H9 (cell line): ENCODE measurements at regions not wholly inside any gene's neighbourhood (a gene's known extent, or its start where the extent isn't known, plus 50 kb on each side); places are given as distances from the start of the nearest gene placed in this dataset.

ENCODE experiments used
- DNase-seq: peaks from one replicate; pipeline ENCODE4 v3.0.0-alpha.2; 2017
- H2AFZ ChIP-seq: one replicate; pipeline ENCODE4 v1.6.1; 2013; ENCODE audit warnings: mild to moderate bottlenecking, low read length, control low read depth, moderate library complexity
- H2AK5ac ChIP-seq: 2 replicates; pipeline ENCODE4 v1.6.1; 2013; ENCODE audit warnings: low read length, control low read depth, mixed read lengths; ENCODE audit not compliant: insufficient read length
- H2BK120ac ChIP-seq: one replicate; pipeline ENCODE4 v1.6.1; 2013; ENCODE audit warnings: low read depth, mild to moderate bottlenecking, low read length, control low read depth, inconsistent platforms; ENCODE audit not compliant: poor library complexity, severe bottlenecking
- H2BK12ac ChIP-seq: 2 replicates; pipeline ENCODE4 v1.6.1; 2013; ENCODE audit warnings: low read length, control low read depth, mixed read lengths, low read depth; ENCODE audit not compliant: insufficient read length
- H2BK15ac ChIP-seq: 2 replicates; pipeline ENCODE4 v1.6.1; 2013; ENCODE audit warnings: low read depth, low read length, control low read depth
- H2BK20ac ChIP-seq: one replicate; pipeline ENCODE4 v1.6.1; 2013; ENCODE audit warnings: low read depth, mild to moderate bottlenecking, low read length, control low read depth, inconsistent platforms; ENCODE audit not compliant: poor library complexity, severe bottlenecking
- H2BK5ac ChIP-seq: 2 replicates; pipeline ENCODE4 v1.6.1; 2013; ENCODE audit warnings: low read length, control low read depth, mixed read lengths; ENCODE audit not compliant: insufficient read length
- H3K14ac ChIP-seq: 2 replicates; pipeline ENCODE4 v1.6.1; 2013; ENCODE audit warnings: low read length, control low read depth; ENCODE audit not compliant: insufficient read depth
- H3K18ac ChIP-seq: 2 replicates; pipeline ENCODE4 v1.6.1; 2013; ENCODE audit warnings: low read depth, mild to moderate bottlenecking, mixed read lengths, low read length, control low read depth; ENCODE audit not compliant: insufficient read length
- H3K23ac ChIP-seq: 2 replicates; pipeline ENCODE4 v1.6.1; 2013; ENCODE audit warnings: low read length, control low read depth, mixed read lengths, low read depth; ENCODE audit not compliant: insufficient read length
- H3K23me2 ChIP-seq: 2 replicates; pipeline ENCODE4 v1.6.1; 2013; ENCODE audit warnings: low read depth, mild to moderate bottlenecking, mixed read lengths, low read length, control low read depth; ENCODE audit not compliant: insufficient read length, poor library complexity, severe bottlenecking
- H3K27ac ChIP-seq: 2 replicates; pipeline ENCODE4 v1.5.1; 2013; ENCODE audit warnings: low read length, control low read depth, mixed read lengths, low read depth; ENCODE audit not compliant: insufficient read length
- H3K27me3 ChIP-seq: 2 replicates; pipeline ENCODE4 v1.6.1; 2013; ENCODE audit warnings: low read length, control low read depth, inconsistent platforms; ENCODE audit not compliant: insufficient read depth
- H3K4ac ChIP-seq: 2 replicates; pipeline ENCODE4 v1.6.1; 2013; ENCODE audit warnings: low read depth, mild to moderate bottlenecking, control low read depth, inconsistent platforms, low read length, moderate library complexity
- H3K4me1 ChIP-seq: 2 replicates; pipeline ENCODE4 v1.6.1; 2013; ENCODE audit warnings: low read length, control low read depth, inconsistent platforms; ENCODE audit not compliant: insufficient read depth
- H3K4me2 ChIP-seq: 2 replicates; pipeline ENCODE4 v1.6.1; 2013; ENCODE audit warnings: low read length, control low read depth, mixed read lengths; ENCODE audit not compliant: insufficient read length, insufficient read depth
- H3K56ac ChIP-seq: 2 replicates; pipeline ENCODE4 v1.6.1; 2013; ENCODE audit warnings: low read depth, mild to moderate bottlenecking, mixed read lengths, low read length, control low read depth; ENCODE audit not compliant: insufficient read length
- H3K79me1 ChIP-seq: 2 replicates; pipeline ENCODE4 v1.6.1; 2013; ENCODE audit warnings: low read depth, mild to moderate bottlenecking, moderate library complexity, low read length, control low read depth, inconsistent platforms; ENCODE audit not compliant: insufficient read depth, poor library complexity, severe bottlenecking
- H3K79me2 ChIP-seq: 2 replicates; pipeline ENCODE4 v1.6.1; 2013; ENCODE audit warnings: low read length, control low read depth, inconsistent platforms; ENCODE audit not compliant: insufficient read depth
- H3K9ac ChIP-seq: 2 replicates; pipeline ENCODE4 v1.6.1; 2013; ENCODE audit warnings: low read length, control low read depth, mixed read lengths; ENCODE audit not compliant: insufficient read length; ENCODE audit errors: extremely low read depth
- H3K9me3 ChIP-seq: one replicate; pipeline ENCODE4 v1.6.1; 2013; ENCODE audit warnings: low read depth, low read length, inconsistent platforms; ENCODE audit not compliant: control insufficient read depth
- H3T11ph ChIP-seq: one replicate; pipeline ENCODE4 v1.6.1; 2013; ENCODE audit warnings: mild to moderate bottlenecking, low read length, control low read depth, inconsistent platforms
- H4K20me1 ChIP-seq: one replicate; pipeline ENCODE4 v1.6.1; 2013; ENCODE audit not compliant: control insufficient read depth, insufficient read length, insufficient read depth
- H4K5ac ChIP-seq: 2 replicates; pipeline ENCODE4 v1.6.1; 2013; ENCODE audit warnings: low read depth, mild to moderate bottlenecking, mixed read lengths, low read length, control low read depth; ENCODE audit not compliant: insufficient read length
- H4K8ac ChIP-seq: replicated peaks from 2 replicates; pipeline ENCODE4 v1.6.1; 2013; ENCODE audit warnings: low read length, control low read depth, mixed read lengths, low read depth; ENCODE audit not compliant: insufficient read length
- H4K91ac ChIP-seq: 2 replicates; pipeline ENCODE4 v1.6.1; 2013; ENCODE audit warnings: low read depth, mild to moderate bottlenecking, moderate library complexity, mixed read lengths, low read length, control low read depth; ENCODE audit not compliant: insufficient read length
- H3K27ac Mint-ChIP-seq, 3 experiments: 2 replicates in 2 of 3; 3 replicates in 1 of 3; pipeline ENCODE4 v1.8.0; 2020 to 2021; ENCODE audit warnings: mixed read lengths in 3 of 3, mild to moderate bottlenecking in 1 of 3, moderate library complexity in 1 of 3
- H3K27me3 Mint-ChIP-seq: 2 replicates; pipeline ENCODE4 v1.8.0; 2021; ENCODE audit warnings: low read depth, mild to moderate bottlenecking, moderate library complexity, mixed read lengths
- H3K36me3 Mint-ChIP-seq, 3 experiments: 2 replicates in 2 of 3; 3 replicates in 1 of 3; pipeline ENCODE4 v1.8.0; 2020 to 2021; ENCODE audit warnings: low read depth in 3 of 3, mixed read lengths in 3 of 3; ENCODE audit not compliant: insufficient read depth in 1 of 3
- H3K4me1 Mint-ChIP-seq, 2 experiments: 2 replicates each; pipeline ENCODE4 v1.8.0; 2020; ENCODE audit warnings: mixed read lengths in 2 of 2
- H3K4me3 Mint-ChIP-seq, 2 experiments: 2 replicates in 1 of 2; 3 replicates in 1 of 2; pipeline ENCODE4 v1.8.0; 2020 to 2021; ENCODE audit warnings: mild to moderate bottlenecking in 2 of 2, mixed read lengths in 2 of 2, moderate library complexity in 1 of 2
- H3K9me3 Mint-ChIP-seq, 2 experiments: 2 replicates in 1 of 2; 3 replicates in 1 of 2; pipeline ENCODE4 v1.8.0; 2020; ENCODE audit warnings: mild to moderate bottlenecking in 2 of 2, mixed read lengths in 2 of 2, moderate library complexity in 1 of 2
- WGBS: extraction: QIAGEN DNeasy Blood & Tissue Kit; methylation state at CpG from one replicate; pipeline ENCODE4 v1.1.7; 2013; ENCODE audit warnings: missing lambda C conversion rate, low lambda C conversion rate, mixed read lengths; ENCODE audit not compliant: insufficient read length; ENCODE audit errors: extremely low coverage; 5-methylcytosine and 5-hydroxymethylcytosine counted together
- TF ChIP-seq, protein P1 (sequence below): fragments of 200-600 bp; sonication (generic); conservative IDR thresholded peaks from 3 replicates; pipeline ENCODE4 v1.8.0; 2021; ENCODE audit warnings: antibody characterized with exemption, mild to moderate bottlenecking

GRCh38 chr13:89937420-89937819 is 1410.1 kb upstream of the MIR17HG start:
- TF ChIP-seq, protein P1, sequence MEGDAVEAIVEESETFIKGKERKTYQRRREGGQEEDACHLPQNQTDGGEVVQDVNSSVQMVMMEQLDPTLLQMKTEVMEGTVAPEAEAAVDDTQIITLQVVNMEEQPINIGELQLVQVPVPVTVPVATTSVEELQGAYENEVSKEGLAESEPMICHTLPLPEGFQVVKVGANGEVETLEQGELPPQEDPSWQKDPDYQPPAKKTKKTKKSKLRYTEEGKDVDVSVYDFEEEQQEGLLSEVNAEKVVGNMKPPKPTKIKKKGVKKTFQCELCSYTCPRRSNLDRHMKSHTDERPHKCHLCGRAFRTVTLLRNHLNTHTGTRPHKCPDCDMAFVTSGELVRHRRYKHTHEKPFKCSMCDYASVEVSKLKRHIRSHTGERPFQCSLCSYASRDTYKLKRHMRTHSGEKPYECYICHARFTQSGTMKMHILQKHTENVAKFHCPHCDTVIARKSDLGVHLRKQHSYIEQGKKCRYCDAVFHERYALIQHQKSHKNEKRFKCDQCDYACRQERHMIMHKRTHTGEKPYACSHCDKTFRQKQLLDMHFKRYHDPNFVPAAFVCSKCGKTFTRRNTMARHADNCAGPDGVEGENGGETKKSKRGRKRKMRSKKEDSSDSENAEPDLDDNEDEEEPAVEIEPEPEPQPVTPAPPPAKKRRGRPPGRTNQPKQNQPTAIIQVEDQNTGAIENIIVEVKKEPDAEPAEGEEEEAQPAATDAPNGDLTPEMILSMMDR, result no peak
- no peak overlapping the region for H3K4me2 ChIP-seq
- no peak overlapping the region for H4K91ac ChIP-seq
- H3K18ac ChIP-seq, result no peak overlapping the region
- no peaks in the 10 kb centered on the region for H3K79me2 ChIP-seq
- no peak overlapping the region for H2BK5ac ChIP-seq
- H2AK5ac ChIP-seq, result no peak overlapping the region
- no CpG with 5 or more reads among the region's 3 CpGs for WGBS
- Mint-ChIP-seq H3K9me3 (peaks cover 0 to 5% of the 10 kb centered on the region in 2 experiments; a peak in 2 of 5 replicates), H3K4me3 (no peak overlapping the region), H3K27me3 (no peaks in the 10 kb centered on the region), H3K36me3 (no peaks in the 10 kb centered on the region), H3K27ac (no peak overlapping the region), H3K4me1 (no peaks in the 10 kb centered on the region)
- H3K4me1 ChIP-seq, result no peaks in the 10 kb centered on the region
- H2BK20ac ChIP-seq, result no peak overlapping the region
- H3K23me2 ChIP-seq, result no peaks in the 10 kb centered on the region
- H3K9ac ChIP-seq, result no peak overlapping the region
- no peak overlapping the region for H2BK15ac ChIP-seq
- H3K9me3 ChIP-seq, result no peaks in the 10 kb centered on the region
- H4K5ac ChIP-seq, result no peak overlapping the region
- H3K27me3 ChIP-seq, result no peaks in the 10 kb centered on the region
- no peak overlapping the region for H2BK12ac ChIP-seq
- H2AFZ ChIP-seq, result no peak overlapping the region
- no peak overlapping the region for H3K56ac ChIP-seq
- DNase-seq, result no peak
- H3K27ac ChIP-seq, result no peak overlapping the region
- H2BK120ac ChIP-seq, result no peak overlapping the region
- H3K14ac ChIP-seq, result no peak overlapping the region
- no peak overlapping the region for H4K8ac ChIP-seq
- no peak overlapping the region for H3K4ac ChIP-seq
- no peaks in the 10 kb centered on the region for H3K79me1 ChIP-seq
- no peaks in the 10 kb centered on the region for H4K20me1 ChIP-seq
- no peak overlapping the region for H3K23ac ChIP-seq
- H3T11ph ChIP-seq, result no peak overlapping the region
